ENCODE measurements at regions not wholly inside any gene's neighbourhood (a gene's known extent, or its start where the extent isn't known, plus 50 kb on each side); places are given as distances from the start of the nearest gene placed in this dataset.

DNA sequence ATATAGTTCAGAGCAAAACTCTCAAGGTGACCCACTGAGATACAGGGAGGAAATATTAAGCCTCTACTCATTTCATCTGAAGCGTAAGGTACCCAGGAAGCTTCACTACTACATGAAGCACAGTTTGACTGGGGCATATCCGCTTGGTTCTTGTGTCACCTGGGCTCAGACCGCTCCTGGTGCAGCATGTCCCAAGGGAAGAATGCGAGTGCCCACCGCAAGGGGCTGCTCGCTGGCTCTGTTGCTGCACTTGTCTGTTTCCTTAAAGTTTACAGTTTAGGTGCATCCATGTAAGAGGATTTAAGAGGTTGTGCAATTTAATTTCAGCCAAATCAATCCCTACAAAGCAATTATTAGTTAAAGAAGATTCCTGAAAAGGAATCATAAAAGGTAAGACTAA is 507.8 kb downstream of the FBXO15 start:
- BruUV-seq (replicated peaks), result no TSS peak
- Histone ChIP-seq H3K36me3 (ENCODE audit: insufficient read depth, low read length, poor library complexity, severe bottlenecking) (no peaks in the 10 kb centered on the region), H3K27ac (ENCODE audit: low read depth, low read length, poor library complexity, severe bottlenecking) (no peak overlapping the region), H3K27me3 (replicated peaks; ENCODE audit: insufficient read depth, low read depth, low read length, poor library complexity) (no peaks in the 10 kb centered on the region), H3K9me3 (ENCODE audit: low read depth, low read length, poor library complexity, severe bottlenecking) (no peaks in the 10 kb centered on the region), H3K4me1 (ENCODE audit: insufficient read depth, low read length, poor library complexity, severe bottlenecking) (no peaks in the 10 kb centered on the region), H3K4me3 (ENCODE audit: low read depth, low read length, poor library complexity, severe bottlenecking) (no peak overlapping the region)
- TF ChIP-seq EZH2 (IDR thresholded peaks at IDR 0.05; ENCODE audit: borderline replicate concordance, low read depth, low read length, poor library complexity, severe bottlenecking), result no peak
- CTCF ChIA-PET, result no interaction called here
- POLR2A ChIA-PET (ENCODE audit: low non-redundant PET), result no interaction called here
- no peak for DNase-seq (ENCODE audit: low spot score)
- intact Hi-C loops (cut with micrococcal nuclease; ENCODE audit: unreplicated experiment), result no loop called here

DNA sequence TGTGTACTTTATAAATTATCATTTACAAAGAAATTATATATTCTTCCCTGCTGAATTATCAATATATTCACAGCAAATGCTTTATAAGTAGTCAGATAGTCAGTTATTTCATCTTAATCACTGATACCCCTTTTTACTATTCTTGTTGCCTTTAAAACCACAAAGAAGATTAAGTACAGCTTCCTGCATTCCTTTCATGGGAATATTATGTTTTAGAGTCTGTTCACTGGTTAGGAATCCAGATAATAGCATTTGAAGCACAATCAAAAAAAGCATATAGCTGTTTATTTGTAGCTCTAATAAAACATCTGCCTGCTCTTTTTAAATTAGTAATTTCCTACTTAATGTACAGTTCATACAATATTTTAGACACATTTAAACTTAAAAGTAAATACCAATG is 508.9 kb downstream of the FBXO15 start:
- no peak for TF ChIP-seq EZH2 (IDR thresholded peaks at IDR 0.05; ENCODE audit: borderline replicate concordance, low read depth, low read length, poor library complexity, severe bottlenecking)
- TF ChIP-seq, protein P1, sequence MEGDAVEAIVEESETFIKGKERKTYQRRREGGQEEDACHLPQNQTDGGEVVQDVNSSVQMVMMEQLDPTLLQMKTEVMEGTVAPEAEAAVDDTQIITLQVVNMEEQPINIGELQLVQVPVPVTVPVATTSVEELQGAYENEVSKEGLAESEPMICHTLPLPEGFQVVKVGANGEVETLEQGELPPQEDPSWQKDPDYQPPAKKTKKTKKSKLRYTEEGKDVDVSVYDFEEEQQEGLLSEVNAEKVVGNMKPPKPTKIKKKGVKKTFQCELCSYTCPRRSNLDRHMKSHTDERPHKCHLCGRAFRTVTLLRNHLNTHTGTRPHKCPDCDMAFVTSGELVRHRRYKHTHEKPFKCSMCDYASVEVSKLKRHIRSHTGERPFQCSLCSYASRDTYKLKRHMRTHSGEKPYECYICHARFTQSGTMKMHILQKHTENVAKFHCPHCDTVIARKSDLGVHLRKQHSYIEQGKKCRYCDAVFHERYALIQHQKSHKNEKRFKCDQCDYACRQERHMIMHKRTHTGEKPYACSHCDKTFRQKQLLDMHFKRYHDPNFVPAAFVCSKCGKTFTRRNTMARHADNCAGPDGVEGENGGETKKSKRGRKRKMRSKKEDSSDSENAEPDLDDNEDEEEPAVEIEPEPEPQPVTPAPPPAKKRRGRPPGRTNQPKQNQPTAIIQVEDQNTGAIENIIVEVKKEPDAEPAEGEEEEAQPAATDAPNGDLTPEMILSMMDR (conservative IDR thresholded peaks at IDR 0.05; ENCODE audit: low read depth, low read length), result no peak
- no peak for DNase-seq (ENCODE audit: low spot score)
- ChIA-PET POLR2A (ENCODE audit: low non-redundant PET) (no interaction called here), CTCF (no interaction called here)
- no TSS peak for BruUV-seq (replicated peaks)
- Histone ChIP-seq H3K9me3 (ENCODE audit: low read depth, low read length, poor library complexity, severe bottlenecking) (no peaks in the 10 kb centered on the region), H3K27me3 (replicated peaks; ENCODE audit: insufficient read depth, low read depth, low read length, poor library complexity) (no peaks in the 10 kb centered on the region), H3K4me1 (ENCODE audit: insufficient read depth, low read length, poor library complexity, severe bottlenecking) (no peaks in the 10 kb centered on the region), H3K36me3 (ENCODE audit: insufficient read depth, low read length, poor library complexity, severe bottlenecking) (no peaks in the 10 kb centered on the region), H3K4me3 (ENCODE audit: low read depth, low read length, poor library complexity, severe bottlenecking) (no peak overlapping the region), H3K27ac (ENCODE audit: low read depth, low read length, poor library complexity, severe bottlenecking) (no peak overlapping the region)
- intact Hi-C loops (cut with micrococcal nuclease; ENCODE audit: unreplicated experiment), result no loop called here

DNA sequence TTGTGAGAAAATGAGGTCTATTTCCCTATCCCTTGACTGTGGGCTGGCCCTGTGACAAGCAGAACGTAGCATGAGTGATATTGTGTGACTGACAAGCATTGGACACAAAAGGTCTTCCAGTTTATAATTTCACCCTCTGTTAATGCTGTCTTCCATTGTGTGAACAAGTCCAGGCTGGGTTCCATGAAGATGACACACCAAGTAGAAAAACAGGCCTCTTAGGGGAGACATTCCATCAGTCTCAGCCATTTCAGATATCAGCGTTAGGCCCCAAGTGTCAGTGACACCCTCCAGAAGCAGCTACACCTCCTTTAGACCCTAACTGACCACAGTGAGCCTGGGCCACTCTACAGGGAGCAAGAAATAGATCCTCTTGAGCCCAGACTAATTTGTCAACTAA is 511.3 kb downstream of the FBXO15 start:
- CTCF ChIA-PET, result no interaction called here
- TF ChIP-seq, protein P1 (conservative IDR thresholded peaks at IDR 0.05; ENCODE audit: low read depth, low read length), result no peak
- no peak for TF ChIP-seq EZH2 (IDR thresholded peaks at IDR 0.05; ENCODE audit: borderline replicate concordance, low read depth, low read length, poor library complexity, severe bottlenecking)
- intact Hi-C loops (cut with micrococcal nuclease; ENCODE audit: unreplicated experiment), result no loop called here
- POLR2A ChIA-PET (ENCODE audit: low non-redundant PET), result no interaction called here
- H3K4me3 ChIP-seq (ENCODE audit: low read depth, low read length, poor library complexity, severe bottlenecking), result no peak overlapping the region
- no peak overlapping the region for H3K27ac ChIP-seq (ENCODE audit: low read depth, low read length, poor library complexity, severe bottlenecking)
- BruUV-seq (replicated peaks), result no TSS peak
- no peaks in the 10 kb centered on the region for H3K27me3 ChIP-seq (replicated peaks; ENCODE audit: insufficient read depth, low read depth, low read length, poor library complexity)
- H3K9me3 ChIP-seq (ENCODE audit: low read depth, low read length, poor library complexity, severe bottlenecking), result no peaks in the 10 kb centered on the region
- no peaks in the 10 kb centered on the region for H3K36me3 ChIP-seq (ENCODE audit: insufficient read depth, low read length, poor library complexity, severe bottlenecking)
- no peak for DNase-seq (ENCODE audit: low spot score)
- no peaks in the 10 kb centered on the region for H3K4me1 ChIP-seq (ENCODE audit: insufficient read depth, low read length, poor library complexity, severe bottlenecking)

DNA sequence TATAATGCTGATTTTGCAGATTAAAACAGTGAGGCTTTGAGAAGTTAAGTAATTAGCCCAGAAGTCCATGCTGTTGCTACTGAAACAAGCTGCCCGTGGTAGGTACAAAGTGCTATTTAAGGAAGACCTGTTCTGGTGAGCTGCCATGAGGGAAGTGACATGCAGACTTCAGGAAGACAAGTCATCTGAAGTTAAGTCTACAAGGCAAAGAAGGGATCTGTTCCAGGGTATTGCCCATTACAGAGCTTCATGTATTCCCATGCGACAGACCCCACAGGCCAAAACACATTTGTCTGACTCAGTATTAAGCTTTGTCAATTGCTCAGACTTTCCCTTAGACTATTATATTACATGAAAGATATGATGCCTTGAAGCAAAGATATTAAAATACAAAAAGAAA is 520.8 kb downstream of the FBXO15 start:
- intact Hi-C loops (cut with micrococcal nuclease; ENCODE audit: unreplicated experiment), result no loop called here
- POLR2A ChIA-PET (ENCODE audit: low non-redundant PET), result no interaction called here
- H3K27ac ChIP-seq (ENCODE audit: low read depth, low read length, poor library complexity, severe bottlenecking), result no peak overlapping the region
- CTCF ChIA-PET, result no interaction called here
- no peak for DNase-seq (ENCODE audit: low spot score)
- no peaks in the 10 kb centered on the region for H3K9me3 ChIP-seq (ENCODE audit: low read depth, low read length, poor library complexity, severe bottlenecking)
- H3K4me3 ChIP-seq (ENCODE audit: low read depth, low read length, poor library complexity, severe bottlenecking), result no peak overlapping the region
- no TSS peak for BruUV-seq (replicated peaks)
- no peaks in the 10 kb centered on the region for H3K4me1 ChIP-seq (ENCODE audit: insufficient read depth, low read length, poor library complexity, severe bottlenecking)
- no peak for TF ChIP-seq EZH2 (IDR thresholded peaks at IDR 0.05; ENCODE audit: borderline replicate concordance, low read depth, low read length, poor library complexity, severe bottlenecking)
- TF ChIP-seq, protein P1 (conservative IDR thresholded peaks at IDR 0.05; ENCODE audit: low read depth, low read length), result no peak
- H3K27me3 ChIP-seq (replicated peaks; ENCODE audit: insufficient read depth, low read depth, low read length, poor library complexity), result no peaks in the 10 kb centered on the region
- no peaks in the 10 kb centered on the region for H3K36me3 ChIP-seq (ENCODE audit: insufficient read depth, low read length, poor library complexity, severe bottlenecking)

Measured in A673 (cell line).